ENCODE measurements at regions not wholly inside any gene's neighbourhood (a gene's known extent, or its start where the extent isn't known, plus 50 kb on each side); places are given as distances from the start of the nearest gene placed in this dataset.
"Not testable (repeated sequence)": the region's sequence is repeated elsewhere in the genome, so short reads cannot be mapped to it uniquely, and the experiment has no call there.

- Mint-ChIP-seq H3K4me3 (no peak overlapping the region), H3K27me3 (ENCODE audit: low read depth) (no peaks in the 10 kb centered on the region), H3K36me3 (ENCODE audit: low read depth) (peaks cover 13% of the 10 kb centered on the region), H3K4me1 (no peaks in the 10 kb centered on the region), H3K9me3 (no peaks in the 10 kb centered on the region), H3K27ac (ENCODE audit: unreplicated experiment) (no peak overlapping the region)
- no peak for DNase-seq (ENCODE audit: low read depth, low spot score)
- no peak for TF ChIP-seq CTCF (conservative IDR thresholded peaks at IDR 0.05)
Observed at GRCh38 chr4:127469542-127469941, 163.2 kb upstream of the INTU start.

GRCh38 chr4:127469959-127470809 is 162.6 kb upstream of the INTU start:
- H3K4me3 Mint-ChIP-seq, result no peak overlapping the region
- H3K36me3 Mint-ChIP-seq (ENCODE audit: low read depth), result peaks cover 13% of the 10 kb centered on the region
- H3K27me3 Mint-ChIP-seq (ENCODE audit: low read depth), result no peaks in the 10 kb centered on the region
- TF ChIP-seq CTCF (conservative IDR thresholded peaks at IDR 0.05), result no peak
- no peak overlapping the region for H3K27ac Mint-ChIP-seq (ENCODE audit: unreplicated experiment)
- H3K4me1 Mint-ChIP-seq, result no peaks in the 10 kb centered on the region
- DNase-seq (ENCODE audit: low read depth, low spot score), result no peak
- H3K9me3 Mint-ChIP-seq, result no peaks in the 10 kb centered on the region

GRCh38 chr4:127478271-127478670 is 154.5 kb upstream of the INTU start:
- H3K4me1 Mint-ChIP-seq, result peaks cover 29% of the 10 kb centered on the region
- not testable (repeated sequence) for H3K27me3 Mint-ChIP-seq (ENCODE audit: low read depth); H3K4me3 Mint-ChIP-seq; H3K9me3 Mint-ChIP-seq; H3K27ac Mint-ChIP-seq (ENCODE audit: unreplicated experiment); DNase-seq (ENCODE audit: low read depth, low spot score); H3K36me3 Mint-ChIP-seq (ENCODE audit: low read depth)

GRCh38 chr4:127479031-127479622 is 153.6 kb upstream of the INTU start:
- Mint-ChIP-seq H3K4me1 (peaks cover 29% of the 10 kb centered on the region), H3K27ac (ENCODE audit: unreplicated experiment) (no peak overlapping the region), H3K4me3 (no peak overlapping the region), H3K9me3 (peaks cover 2% of the 10 kb centered on the region), H3K36me3 (ENCODE audit: low read depth) (peaks cover 2% of the 10 kb centered on the region), H3K27me3 (ENCODE audit: low read depth) (no peaks in the 10 kb centered on the region)
- TF ChIP-seq CTCF (conservative IDR thresholded peaks at IDR 0.05), result peak; percentile 81
- peak; percentile 11 for DNase-seq (ENCODE audit: low read depth, low spot score)

GRCh38 chr4:127482049-127482448 is 150.7 kb upstream of the INTU start:
- H3K27me3 Mint-ChIP-seq (ENCODE audit: low read depth), result no peaks in the 10 kb centered on the region
- peaks cover 29% of the 10 kb centered on the region for H3K4me1 Mint-ChIP-seq
- H3K27ac Mint-ChIP-seq (ENCODE audit: unreplicated experiment), result no peak overlapping the region
- no peak for TF ChIP-seq CTCF (conservative IDR thresholded peaks at IDR 0.05)
- DNase-seq (ENCODE audit: low read depth, low spot score), result no peak
- peaks cover 2% of the 10 kb centered on the region for H3K36me3 Mint-ChIP-seq (ENCODE audit: low read depth)
- H3K9me3 Mint-ChIP-seq, result peaks cover 2% of the 10 kb centered on the region
- peak overlapping the region; percentile 38 for H3K4me3 Mint-ChIP-seq

GRCh38 chr4:127484117-127484516 is 148.6 kb upstream of the INTU start:
- H3K4me3 Mint-ChIP-seq, result no peak overlapping the region
- H3K27ac Mint-ChIP-seq (ENCODE audit: unreplicated experiment), result no peak overlapping the region
- TF ChIP-seq CTCF (conservative IDR thresholded peaks at IDR 0.05), result no peak
- H3K27me3 Mint-ChIP-seq (ENCODE audit: low read depth), result no peaks in the 10 kb centered on the region
- H3K9me3 Mint-ChIP-seq, result no peaks in the 10 kb centered on the region
- no peak for DNase-seq (ENCODE audit: low read depth, low spot score)
- no peaks in the 10 kb centered on the region for H3K36me3 Mint-ChIP-seq (ENCODE audit: low read depth)
- H3K4me1 Mint-ChIP-seq, result peaks cover 25% of the 10 kb centered on the region

Measured in neural crest cell (in vitro differentiated cells).